Neural progenitor cell (in vitro differentiated cells): ENCODE measurements at regions not wholly inside any gene's neighbourhood (a gene's known extent, or its start where the extent isn't known, plus 50 kb on each side); places are given as distances from the start of the nearest gene placed in this dataset.

Experiments
- DNase-seq: peaks from one replicate; pipeline ENCODE4 v3.0.0-alpha.2; 2016; ENCODE audit warnings: low spot score
- H2AFZ ChIP-seq: fragments of 200-600 bp; sonication (generic); replicated peaks from 2 replicates; pipeline ENCODE4 v1.6.1; 2016; ENCODE audit warnings: antibody characterized with exemption
- H3F3A ChIP-seq: fragments of 200-600 bp; sonication (generic); 2 replicates; pipeline ENCODE4 v1.6.1; 2016; ENCODE audit warnings: antibody characterized with exemption, low read depth
- H3K27ac ChIP-seq: fragments of 200-600 bp; sonication (generic); 2 replicates; pipeline ENCODE4 v1.5.1; 2016; ENCODE audit warnings: mild to moderate bottlenecking
- H3K27me3 ChIP-seq: fragments of 200-600 bp; sonication (generic); 2 replicates; pipeline ENCODE4 v1.6.1; 2016; ENCODE audit warnings: mild to moderate bottlenecking, moderate library complexity
- H3K36me3 ChIP-seq: fragments of 200-600 bp; sonication (generic); 2 replicates; pipeline ENCODE4 v1.5.1; 2016
- H3K4me1 ChIP-seq: fragments of 200-600 bp; sonication (generic); 2 replicates; pipeline ENCODE4 v1.6.1; 2016; ENCODE audit warnings: mixed run types
- H3K4me2 ChIP-seq: fragments of 200-600 bp; sonication (generic); 2 replicates; pipeline ENCODE4 v1.6.1; 2016
- H3K4me3 ChIP-seq: fragments of 200-600 bp; sonication (generic); 2 replicates; pipeline ENCODE4 v1.5.1; 2016
- H3K79me2 ChIP-seq: fragments of 200-600 bp; sonication (generic); 2 replicates; pipeline ENCODE4 v1.6.1; 2016; ENCODE audit warnings: low read depth
- H3K9ac ChIP-seq: fragments of 200-600 bp; sonication (generic); 2 replicates; pipeline ENCODE4 v1.6.1; 2016
- H3K9me3 ChIP-seq: fragments of 200-600 bp; sonication (generic); 2 replicates; pipeline ENCODE4 v1.5.1; 2016; ENCODE audit warnings: low read depth
- H4K20me1 ChIP-seq: fragments of 200-600 bp; sonication (generic); 2 replicates; pipeline ENCODE4 v1.6.1; 2016; ENCODE audit warnings: low read depth
- H3K27ac Mint-ChIP-seq: 3 replicates; pipeline ENCODE4 v1.8.0; 2021; ENCODE audit warnings: mixed read lengths
- H3K27me3 Mint-ChIP-seq: 2 replicates; pipeline ENCODE4 v1.8.0; 2022; ENCODE audit warnings: low read depth, mild to moderate bottlenecking, inconsistent platforms, moderate library complexity, mixed read lengths; ENCODE audit not compliant: insufficient read depth
- H3K36me3 Mint-ChIP-seq: 3 replicates; pipeline ENCODE4 v1.8.0; 2021; ENCODE audit warnings: mixed read lengths
- H3K4me1 Mint-ChIP-seq: 3 replicates; pipeline ENCODE4 v1.8.0; 2021; ENCODE audit warnings: mixed read lengths
- H3K4me3 Mint-ChIP-seq: 3 replicates; pipeline ENCODE4 v1.8.0; 2021; ENCODE audit warnings: mild to moderate bottlenecking, moderate library complexity, mixed read lengths
- H3K9me3 Mint-ChIP-seq: 3 replicates; pipeline ENCODE4 v1.8.0; 2020; ENCODE audit warnings: mixed read lengths
- CTCF ChIP-seq: fragments of 200-600 bp; sonication (generic); IDR thresholded peaks from 2 replicates; pipeline ENCODE4 v1.5.1; 2017; ENCODE audit warnings: antibody characterized with exemption, mild to moderate bottlenecking
- EZH2 ChIP-seq: fragments of 200-600 bp; sonication (generic); IDR thresholded peaks from 2 replicates; pipeline ENCODE4 v1.6.1; 2017; ENCODE audit warnings: antibody characterized with exemption, mild to moderate bottlenecking, moderate library complexity
- EZH2phosphoT487 ChIP-seq: fragments of 200-600 bp; sonication (generic); IDR thresholded peaks from 2 replicates; pipeline ENCODE4 v1.6.1; 2017; ENCODE audit warnings: antibody characterized with exemption

DNA sequence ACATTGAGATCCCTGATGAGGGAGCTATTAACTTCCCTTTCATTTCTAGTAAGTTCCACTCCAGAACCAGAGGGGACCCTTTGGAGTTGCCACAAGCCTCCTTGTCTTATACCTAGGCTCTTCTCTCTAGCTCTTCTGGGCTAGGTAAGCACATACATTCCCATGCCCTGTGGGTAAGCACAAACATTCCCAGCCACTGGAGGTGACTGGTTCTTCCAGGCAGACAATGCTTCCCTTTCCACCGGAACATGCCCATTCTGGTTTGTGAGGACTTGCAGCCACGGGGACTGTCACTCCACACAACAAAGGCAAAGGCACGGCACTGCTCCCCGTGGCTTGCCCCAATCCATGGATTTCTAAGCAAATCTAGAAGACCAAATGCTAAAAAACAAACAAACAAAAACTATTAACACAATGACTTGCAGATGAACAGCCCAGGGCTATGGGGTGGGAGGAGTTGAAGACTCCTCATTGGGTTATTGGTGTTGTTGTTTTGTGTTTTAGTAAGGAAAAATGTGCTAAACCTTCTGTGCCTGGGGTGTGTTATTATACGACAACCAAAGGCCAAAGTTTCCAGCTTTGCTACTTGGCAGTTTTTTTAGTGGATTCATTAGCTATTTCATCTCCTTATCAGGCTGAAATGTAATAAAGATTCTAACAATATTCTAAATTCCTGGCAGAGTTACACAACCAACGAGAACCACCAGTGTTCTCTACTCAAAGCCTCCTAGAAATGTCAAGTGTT is 276.2 kb downstream of the SYK start:
- Histone ChIP-seq H3K4me3 (no peak overlapping the region), H2AFZ (no peak overlapping the region), H3K9ac (no peak overlapping the region), H3K79me2 (no peaks in the 10 kb centered on the region), H4K20me1 (no peaks in the 10 kb centered on the region), H3K27ac (no peak overlapping the region), H3K27me3 (no peaks in the 10 kb centered on the region), H3F3A (no peaks in the 10 kb centered on the region), H3K4me2 (no peak overlapping the region), H3K36me3 (no peaks in the 10 kb centered on the region), H3K4me1 (no peaks in the 10 kb centered on the region), H3K9me3 (no peaks in the 10 kb centered on the region)
- TF ChIP-seq CTCF (no peak), EZH2 (no peak), EZH2phosphoT487 (no peak)
- H3K4me3 Mint-ChIP-seq = no peak overlapping the region
- peaks cover 5% of the 10 kb centered on the region for H3K27me3 Mint-ChIP-seq
- H3K27ac Mint-ChIP-seq = no peak overlapping the region
- peaks cover 4% of the 10 kb centered on the region for H3K36me3 Mint-ChIP-seq
- H3K4me1 Mint-ChIP-seq = no peaks in the 10 kb centered on the region
- no peaks in the 10 kb centered on the region for H3K9me3 Mint-ChIP-seq
- no peak for DNase-seq

DNA sequence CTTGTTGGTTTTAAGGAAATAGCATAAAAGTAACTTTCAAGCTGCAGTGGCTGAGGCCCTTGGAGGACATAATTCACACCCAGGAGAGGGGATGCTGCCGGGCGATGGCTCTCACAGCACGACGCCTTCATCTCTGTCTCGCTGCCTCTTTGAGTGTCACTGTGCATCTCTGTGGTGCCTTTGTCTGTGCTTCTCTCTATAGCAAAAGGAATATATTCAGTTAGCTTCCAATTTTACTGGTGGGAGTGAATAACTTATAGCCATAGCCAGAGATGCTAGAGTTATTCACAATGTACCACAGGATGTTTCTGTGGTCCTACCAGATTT is 276.7 kb downstream of the SYK start:
- H3K27ac ChIP-seq = no peak overlapping the region
- H3K4me1 Mint-ChIP-seq = no peaks in the 10 kb centered on the region
- no peaks in the 10 kb centered on the region for H3K9me3 Mint-ChIP-seq
- no peaks in the 10 kb centered on the region for H3F3A ChIP-seq
- H3K79me2 ChIP-seq = no peaks in the 10 kb centered on the region
- no peaks in the 10 kb centered on the region for H4K20me1 ChIP-seq
- DNase-seq = no peak
- H3K9me3 ChIP-seq = no peaks in the 10 kb centered on the region
- peaks cover 4% of the 10 kb centered on the region for H3K27me3 Mint-ChIP-seq
- H3K9ac ChIP-seq = no peak overlapping the region
- no peaks in the 10 kb centered on the region for H3K4me1 ChIP-seq
- no peak overlapping the region for H2AFZ ChIP-seq
- peaks cover 4% of the 10 kb centered on the region for H3K36me3 Mint-ChIP-seq
- H3K4me3 ChIP-seq = no peak overlapping the region
- H3K36me3 ChIP-seq = no peaks in the 10 kb centered on the region
- H3K4me2 ChIP-seq = no peak overlapping the region
- no peaks in the 10 kb centered on the region for H3K27me3 ChIP-seq
- no peak overlapping the region for H3K27ac Mint-ChIP-seq
- TF ChIP-seq EZH2phosphoT487 = no peak
- no peak for TF ChIP-seq EZH2
- TF ChIP-seq CTCF = no peak
- H3K4me3 Mint-ChIP-seq = no peak overlapping the region

DNA sequence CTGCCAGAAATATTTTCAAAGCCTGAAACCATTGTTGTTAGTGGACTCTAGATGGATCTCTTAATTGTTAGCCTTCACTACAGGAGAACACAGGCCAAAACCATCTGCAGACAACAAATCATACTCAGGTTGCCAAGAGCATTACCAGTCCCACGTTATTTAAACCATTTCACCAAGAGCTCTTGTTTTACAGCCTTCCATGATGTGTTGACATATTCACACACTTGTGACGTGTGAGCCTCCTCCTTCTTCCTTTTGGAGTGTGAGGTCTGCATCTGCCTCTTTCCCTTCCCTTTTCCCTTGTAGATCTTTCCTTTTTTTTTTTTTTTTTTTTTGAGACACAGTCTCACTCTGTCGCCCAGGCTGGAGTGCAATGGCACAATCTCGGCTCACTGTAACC is 279.0 kb downstream of the AUH start:
- peaks cover 5% of the 10 kb centered on the region for H3K4me1 Mint-ChIP-seq
- no peaks in the 10 kb centered on the region for H4K20me1 ChIP-seq
- H3K36me3 Mint-ChIP-seq = peaks cover 4% of the 10 kb centered on the region
- H3K4me3 ChIP-seq = no peak overlapping the region
- H3K4me1 ChIP-seq = no peaks in the 10 kb centered on the region
- H3K27me3 ChIP-seq = no peaks in the 10 kb centered on the region
- no peaks in the 10 kb centered on the region for H3K36me3 ChIP-seq
- no peaks in the 10 kb centered on the region for H3K79me2 ChIP-seq
- H2AFZ ChIP-seq = no peak overlapping the region
- no peak overlapping the region for H3K9ac ChIP-seq
- no peak for DNase-seq
- no peak overlapping the region for H3K4me3 Mint-ChIP-seq
- H3K27ac Mint-ChIP-seq = no peak overlapping the region
- H3K27ac ChIP-seq = no peak overlapping the region
- H3K4me2 ChIP-seq = no peak overlapping the region
- H3K27me3 Mint-ChIP-seq = peaks cover 4% of the 10 kb centered on the region
- TF ChIP-seq EZH2 (no peak), EZH2phosphoT487 (no peak), CTCF (no peak)
- no peaks in the 10 kb centered on the region for H3K9me3 ChIP-seq
- H3K9me3 Mint-ChIP-seq = no peaks in the 10 kb centered on the region
- no peaks in the 10 kb centered on the region for H3F3A ChIP-seq
